Neural cell (in vitro differentiated cells): ENCODE measurements at regions not wholly inside any gene's neighbourhood (a gene's known extent, or its start where the extent isn't known, plus 50 kb on each side); places are given as distances from the start of the nearest gene placed in this dataset.

Source experiments
- H2AFZ ChIP-seq: fragments of 200-600, 300-800 bp; sonication (generic), shearing (Covaris generic); 2 replicates; pipeline ENCODE4 v1.6.0; 2014; ENCODE audit warnings: low read depth, mild to moderate bottlenecking, antibody characterized with exemption, low read length, moderate library complexity
- H3F3A ChIP-seq: fragments of 200-600 bp; shearing (Covaris generic); 2 replicates; pipeline ENCODE4 v1.6.1; 2016; ENCODE audit warnings: mild to moderate bottlenecking, moderate library complexity, mixed read lengths, antibody characterized with exemption, low read length; ENCODE audit not compliant: insufficient read depth, poor library complexity, severe bottlenecking
- H3K27ac ChIP-seq: fragments of 200-600, 300-800 bp; sonication (generic), shearing (Covaris generic); 2 replicates; pipeline ENCODE4 v1.5.1; 2014; ENCODE audit warnings: mild to moderate bottlenecking, low read length, moderate library complexity
- H3K27me3 ChIP-seq: fragments of 300-800, 200-600 bp; sonication (generic), shearing (Covaris generic); 2 replicates; pipeline ENCODE4 v1.6.0; 2014; ENCODE audit warnings: mild to moderate bottlenecking, low read depth, low read length, moderate library complexity; ENCODE audit not compliant: insufficient read depth
- H3K36me3 ChIP-seq: fragments of 300-800, 200-600 bp; sonication (generic), shearing (Covaris generic); 2 replicates; pipeline ENCODE4 v1.5.1; 2014; ENCODE audit warnings: mild to moderate bottlenecking, antibody characterized with exemption, low read length, moderate library complexity; ENCODE audit not compliant: insufficient read depth
- H3K4me2 ChIP-seq: fragments of 300-800, 200-600 bp; sonication (generic), shearing (Covaris generic); 2 replicates; pipeline ENCODE4 v1.6.0; 2014; ENCODE audit warnings: mild to moderate bottlenecking, low read length
- H3K4me3 ChIP-seq: fragments of 300-800, 200-600 bp; sonication (generic), shearing (Covaris generic); 2 replicates; pipeline ENCODE4 v1.5.1; 2014; ENCODE audit warnings: mild to moderate bottlenecking, low read length, moderate library complexity
- H3K79me2 ChIP-seq: fragments of 200-600 bp; shearing (Covaris generic); replicated peaks from 2 replicates; pipeline ENCODE4 v1.6.0; 2014; ENCODE audit warnings: mild to moderate bottlenecking, low read length, moderate library complexity; ENCODE audit not compliant: insufficient read depth
- H3K9ac ChIP-seq: fragments of 300-800, 200-600 bp; sonication (generic), shearing (Covaris generic); 2 replicates; pipeline ENCODE4 v1.6.1; 2016; ENCODE audit warnings: mild to moderate bottlenecking, low read length, mixed read lengths
- H3K9me2 ChIP-seq: fragments of 200-600 bp; shearing (Covaris generic); 2 replicates; pipeline ENCODE4 v1.6.1; 2016; ENCODE audit warnings: mild to moderate bottlenecking, low read length, mixed read lengths; ENCODE audit not compliant: insufficient read depth
- H3K9me3 ChIP-seq: fragments of 200-600, 300-800 bp; sonication (generic), shearing (Covaris generic); 2 replicates; pipeline ENCODE4 v1.6.1; 2016; ENCODE audit warnings: mild to moderate bottlenecking, mixed run types, low read length, moderate library complexity, mixed read lengths
- H4K20me1 ChIP-seq: fragments of 200-600 bp; shearing (Covaris generic); 2 replicates; pipeline ENCODE4 v1.6.1; 2016; ENCODE audit warnings: mild to moderate bottlenecking, mixed run types; ENCODE audit not compliant: insufficient read depth
- CTCF ChIP-seq: fragments of 450-650 bp; IDR thresholded peaks from 2 replicates; pipeline ENCODE4 v1.5.1; 2014; ENCODE audit warnings: antibody characterized with exemption, mild to moderate bottlenecking, moderate library complexity; ENCODE audit not compliant: poor library complexity, severe bottlenecking
- EP300 ChIP-seq: fragments of 450-650 bp; conservative IDR thresholded peaks from 2 replicates; pipeline ENCODE4 v1.6.1; 2014; ENCODE audit warnings: antibody characterized with exemption, mild to moderate bottlenecking, moderate library complexity; ENCODE audit not compliant: poor library complexity, severe bottlenecking
- EZH2 ChIP-seq: fragments of 200-600, 300-800 bp; shearing (Covaris generic), sonication (generic); IDR thresholded peaks from 2 replicates; pipeline ENCODE4 v1.6.1; 2014; ENCODE audit warnings: antibody characterized with exemption, low read length, borderline replicate concordance, mild to moderate bottlenecking; ENCODE audit not compliant: insufficient read depth, poor library complexity, severe bottlenecking
- MXI1 ChIP-seq: fragments of 450-650 bp; conservative IDR thresholded peaks from 2 replicates; pipeline ENCODE4 v1.6.1; 2014; ENCODE audit warnings: antibody characterized with exemption, mild to moderate bottlenecking; ENCODE audit not compliant: poor library complexity, severe bottlenecking
- POLR2AphosphoS5 ChIP-seq: IDR thresholded peaks from 2 replicates; pipeline ENCODE4 v1.6.1; 2012
- RAD21 ChIP-seq: fragments of 450-650 bp; conservative IDR thresholded peaks from 2 replicates; pipeline ENCODE4 v1.6.1; 2014; ENCODE audit warnings: antibody characterized with exemption, mild to moderate bottlenecking, moderate library complexity
- REST ChIP-seq: IDR thresholded peaks from 2 replicates; pipeline ENCODE4 v1.6.1; 2012; ENCODE audit warnings: borderline replicate concordance
- SMC3 ChIP-seq: fragments of 450-650 bp; conservative IDR thresholded peaks from 2 replicates; pipeline ENCODE4 v1.6.1; 2014; ENCODE audit warnings: antibody characterized with exemption, mild to moderate bottlenecking, moderate library complexity; ENCODE audit not compliant: poor library complexity
- TAF1 ChIP-seq: IDR thresholded peaks from 2 replicates; pipeline ENCODE4 v1.6.1; 2012; ENCODE audit warnings: low read depth

- TF ChIP-seq POLR2AphosphoS5 (no peak), RAD21 (no peak), EZH2 (no peak), MXI1 (no peak), TAF1 (no peak)
- no peak overlapping the region for H3K4me3 ChIP-seq
- H3K27me3 ChIP-seq: no peaks in the 10 kb centered on the region
- H3K4me2 ChIP-seq: no peak overlapping the region
- no peaks in the 10 kb centered on the region for H3K79me2 ChIP-seq
- H2AFZ ChIP-seq: no peak overlapping the region
- no peaks in the 10 kb centered on the region for H3F3A ChIP-seq
- no peak overlapping the region for H3K9ac ChIP-seq
- no peaks in the 10 kb centered on the region for H3K36me3 ChIP-seq
- H4K20me1 ChIP-seq: no peaks in the 10 kb centered on the region
- H3K27ac ChIP-seq: no peak overlapping the region
- no peaks in the 10 kb centered on the region for H3K9me2 ChIP-seq
- H3K9me3 ChIP-seq: no peaks in the 10 kb centered on the region
Measured at GRCh38 chr16:52976539-52977167, 76.0 kb downstream of the CHD9NB start.

GRCh38 chr16:52967744-52968143 lies 85.0 kb downstream of the CHD9NB start:
- Histone ChIP-seq H3K9me3 (no peaks in the 10 kb centered on the region), H2AFZ (no peak overlapping the region), H4K20me1 (no peaks in the 10 kb centered on the region), H3K9ac (peak overlapping the region; percentile 17), H3K27me3 (no peaks in the 10 kb centered on the region), H3K4me3 (no peak overlapping the region), H3K9me2 (no peaks in the 10 kb centered on the region), H3K79me2 (no peaks in the 10 kb centered on the region), H3K4me2 (no peak overlapping the region), H3K27ac (peak overlapping the region; percentile 33), H3F3A (peaks cover 3% of the 10 kb centered on the region), H3K36me3 (no peaks in the 10 kb centered on the region)
- no peak for TF ChIP-seq REST
- TF ChIP-seq EP300: no peak
- TF ChIP-seq EZH2: no peak

- Histone ChIP-seq H3K9ac (peak overlapping the region; percentile 47), H3F3A (peaks cover 3% of the 10 kb centered on the region), H3K9me2 (no peaks in the 10 kb centered on the region), H3K27ac (peak overlapping the region; percentile 82), H3K36me3 (no peaks in the 10 kb centered on the region), H2AFZ (no peak overlapping the region), H3K4me2 (peak overlapping the region; percentile 40), H3K79me2 (no peaks in the 10 kb centered on the region), H3K27me3 (no peaks in the 10 kb centered on the region), H3K9me3 (no peaks in the 10 kb centered on the region), H3K4me3 (peak overlapping the region; percentile 52), H4K20me1 (no peaks in the 10 kb centered on the region)
- TF ChIP-seq CTCF (no peak), MXI1 (no peak), SMC3 (no peak), RAD21 (no peak), EZH2 (no peak), REST (no peak), EP300 (no peak), POLR2AphosphoS5 (no peak), TAF1 (no peak)
Measured at GRCh38 chr16:52964290-52964689, 88.4 kb downstream of the CHD9NB start.
